ENCODE measurements at regions not wholly inside any gene's neighbourhood (a gene's known extent, or its start where the extent isn't known, plus 50 kb on each side); places are given as distances from the start of the nearest gene placed in this dataset.

DNA sequence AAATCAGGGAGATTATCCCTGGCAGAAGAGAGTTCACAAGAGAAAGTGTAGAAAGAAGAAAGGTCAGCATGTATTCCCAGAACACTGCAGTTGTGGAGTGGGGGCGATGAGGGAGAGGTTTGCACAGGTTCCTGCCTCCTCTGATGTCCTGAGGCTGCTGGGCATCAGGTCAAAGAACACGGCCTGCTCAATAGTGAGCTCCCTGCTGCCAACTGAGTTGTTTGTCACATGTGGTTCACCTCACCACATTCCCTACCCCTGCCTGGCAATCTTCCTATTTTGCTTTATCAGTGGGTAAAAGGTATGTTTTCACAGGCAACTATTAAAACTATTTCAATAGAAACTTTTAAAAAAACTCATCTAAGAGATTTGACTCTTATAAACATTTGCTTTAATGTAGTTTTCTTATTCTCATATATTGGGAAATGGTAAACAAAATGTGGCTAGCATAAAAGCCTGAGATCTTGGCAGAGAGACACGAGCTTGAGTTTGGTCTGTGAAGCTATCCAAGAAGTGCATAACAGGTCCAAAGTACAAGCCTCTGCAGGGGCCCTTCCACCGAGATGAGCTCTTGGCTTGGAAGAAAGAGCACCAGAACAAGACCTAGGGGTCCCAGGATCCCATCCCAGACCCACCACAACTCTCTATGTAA lies 123.9 kb upstream of the SRD5A2 start:
- Mint-ChIP-seq H3K9me3 (peaks cover 2% of the 10 kb centered on the region), H3K36me3 (ENCODE audit: low read depth) (no peaks in the 10 kb centered on the region), H3K27ac (no peak overlapping the region), H3K4me3 (no peak overlapping the region), H3K4me1 (ENCODE audit: low read depth) (no peaks in the 10 kb centered on the region), H3K27me3 (peaks cover 8% of the 10 kb centered on the region)
- intact Hi-C loops (cut with DNase I, micrococcal nuclease), result no loop called here
- CTCF ChIA-PET, result no interaction called here
- Histone ChIP-seq H3K27me3 (ENCODE audit: control insufficient read depth in 1 of 2, insufficient read depth in 2 of 2, low read length in 2 of 2) (peaks cover 0 to 3% of the 10 kb centered on the region in 2 experiments), H3K4me3 (ENCODE audit: low read length) (no peak overlapping the region), H3K27ac (ENCODE audit: low read depth in 1 of 2, low read length in 2 of 2) (no peak overlapping the region), H3K9me3 (ENCODE audit: control insufficient read depth in 1 of 2, insufficient read depth in 1 of 2, low read length in 2 of 2) (peaks cover 2 to 5% of the 10 kb centered on the region in 2 experiments), H3K4me1 (ENCODE audit: insufficient read depth, low read length) (no peaks in the 10 kb centered on the region), H3K36me3 (ENCODE audit: insufficient read depth, low read length) (no peaks in the 10 kb centered on the region)
- no peak for TF ChIP-seq CTCF (IDR thresholded peaks at IDR 0.05)
- POLR2A ChIA-PET, result no interaction called here
- no peak for DNase-seq
- ATAC-seq (ENCODE audit: poor library complexity), result no peak

DNA sequence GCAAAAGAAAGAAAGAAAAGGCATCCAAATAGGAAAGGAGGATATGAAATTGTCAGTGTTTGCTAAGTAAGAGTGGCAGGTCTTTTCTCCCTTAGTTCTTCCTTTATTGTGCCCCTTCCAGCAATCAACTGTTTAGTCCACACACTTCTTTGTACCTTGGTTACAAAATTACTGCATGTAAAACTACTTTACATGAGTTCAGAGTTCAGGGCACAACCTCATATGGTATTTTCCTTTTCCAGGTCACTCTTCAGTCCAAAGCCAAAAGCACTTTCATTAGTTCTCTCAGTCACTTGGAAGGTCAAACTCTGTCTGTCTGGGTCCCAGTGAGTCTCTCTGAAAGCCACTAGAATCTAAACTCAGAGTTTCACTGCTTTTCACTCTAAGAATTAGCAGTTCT lies 122.5 kb upstream of the SRD5A2 start:
- no peak for DNase-seq
- H3K27me3 Mint-ChIP-seq, result peaks cover 8% of the 10 kb centered on the region
- Histone ChIP-seq H3K9me3 (ENCODE audit: control insufficient read depth in 1 of 2, insufficient read depth in 1 of 2, low read length in 2 of 2) (peaks cover 5 to 16% of the 10 kb centered on the region in 2 experiments), H3K27me3 (ENCODE audit: control insufficient read depth in 1 of 2, insufficient read depth in 2 of 2, low read length in 2 of 2) (peaks cover 0 to 3% of the 10 kb centered on the region in 2 experiments), H3K36me3 (ENCODE audit: insufficient read depth, low read length) (no peaks in the 10 kb centered on the region), H3K4me1 (ENCODE audit: insufficient read depth, low read length) (no peaks in the 10 kb centered on the region), H3K4me3 (ENCODE audit: low read length) (no peak overlapping the region), H3K27ac (ENCODE audit: low read depth in 1 of 2, low read length in 2 of 2) (no peak overlapping the region)
- intact Hi-C loops (cut with DNase I, micrococcal nuclease), result no loop called here
- H3K27ac Mint-ChIP-seq, result no peak overlapping the region
- H3K4me1 Mint-ChIP-seq (ENCODE audit: low read depth), result no peaks in the 10 kb centered on the region
- no peak for ATAC-seq (ENCODE audit: poor library complexity)
- H3K9me3 Mint-ChIP-seq, result peaks cover 6% of the 10 kb centered on the region
- no peaks in the 10 kb centered on the region for H3K36me3 Mint-ChIP-seq (ENCODE audit: low read depth)
- no peak overlapping the region for H3K4me3 Mint-ChIP-seq
- ChIA-PET CTCF (no interaction called here), POLR2A (no interaction called here)
- TF ChIP-seq CTCF (IDR thresholded peaks at IDR 0.05), result no peak

- Histone ChIP-seq H3K36me3 (ENCODE audit: insufficient read depth, low read length) (no peaks in the 10 kb centered on the region), H3K27ac (ENCODE audit: low read depth in 1 of 2, low read length in 2 of 2) (no peak overlapping the region), H3K9me3 (ENCODE audit: control insufficient read depth in 1 of 2, insufficient read depth in 1 of 2, low read length in 2 of 2) (peaks cover 11 to 43% of the 10 kb centered on the region in 2 experiments), H3K4me1 (ENCODE audit: insufficient read depth, low read length) (no peaks in the 10 kb centered on the region), H3K4me3 (ENCODE audit: low read length) (no peak overlapping the region), H3K27me3 (ENCODE audit: control insufficient read depth in 1 of 2, insufficient read depth in 2 of 2, low read length in 2 of 2) (no peaks in the 10 kb centered on the region)
- TF ChIP-seq CTCF (IDR thresholded peaks at IDR 0.05), result no peak
- H3K9me3 Mint-ChIP-seq, result peaks cover 17% of the 10 kb centered on the region
- intact Hi-C loops (cut with DNase I, micrococcal nuclease), result no loop called here
- H3K36me3 Mint-ChIP-seq (ENCODE audit: low read depth), result peaks cover 26% of the 10 kb centered on the region
- CTCF ChIA-PET, result no interaction called here
- no peaks in the 10 kb centered on the region for H3K4me1 Mint-ChIP-seq (ENCODE audit: low read depth)
- H3K4me3 Mint-ChIP-seq, result no peak overlapping the region
- no peak overlapping the region for H3K27ac Mint-ChIP-seq
- POLR2A ChIA-PET, result no interaction called here
- no peaks in the 10 kb centered on the region for H3K27me3 Mint-ChIP-seq
- ATAC-seq (ENCODE audit: poor library complexity) (no peak), DNase-seq (no peak)
Measured at GRCh38 chr2:31698722-31699121, 118.0 kb upstream of the SRD5A2 start.

Data from CD4-positive, alpha-beta T cell (primary cell).